ENCODE measurements at regions not wholly inside any gene's neighbourhood (a gene's known extent, or its start where the extent isn't known, plus 50 kb on each side); places are given as distances from the start of the nearest gene placed in this dataset.
A peak's percentile ranks its signal among the peaks of the same experiment; 100 is the strongest.
"Not testable (repeated sequence)": the region's sequence is repeated elsewhere in the genome, so short reads cannot be mapped to it uniquely, and the experiment has no call there.

DNA sequence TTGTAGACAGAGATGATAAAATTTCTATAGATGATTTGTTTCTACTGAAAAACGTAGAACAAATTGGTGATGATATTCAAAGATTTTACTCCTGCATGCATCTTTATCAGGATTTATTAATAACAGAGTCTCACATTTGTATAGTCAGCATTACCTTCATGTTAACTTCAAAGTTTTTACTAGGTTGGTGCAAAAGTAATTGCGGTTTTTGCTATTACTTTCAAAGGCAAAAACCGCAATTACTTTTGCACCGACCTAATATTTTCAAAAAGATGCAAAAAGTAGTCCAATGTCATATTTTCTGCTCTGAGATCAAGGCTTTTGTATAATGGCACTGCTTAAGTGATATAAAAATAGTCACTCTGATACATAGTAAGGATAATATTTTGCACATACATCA lies 536.4 kb upstream of the ADGRL3 start:
- DNase-seq (ENCODE audit: low read depth): no peak

DNA sequence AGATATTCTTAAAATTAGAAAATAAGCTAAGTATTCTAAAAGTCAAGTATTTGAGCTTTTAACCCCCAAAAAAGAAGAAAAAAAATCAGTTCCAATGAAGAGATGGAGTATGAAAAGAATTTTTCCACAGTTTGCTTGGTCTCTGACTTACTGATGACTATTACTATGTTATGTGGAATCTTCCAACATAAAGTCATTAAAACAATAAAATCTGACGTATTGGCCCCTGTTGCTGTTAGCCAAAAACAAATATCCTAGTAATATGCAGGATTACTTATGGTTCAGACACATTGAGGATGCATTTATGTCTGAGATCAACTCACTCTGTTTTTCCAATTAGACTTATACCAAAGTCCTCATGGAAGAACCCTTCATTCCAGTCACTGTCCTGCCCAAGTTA lies 517.2 kb upstream of the ADGRL3 start:
- no peak for DNase-seq (ENCODE audit: low read depth)

DNA sequence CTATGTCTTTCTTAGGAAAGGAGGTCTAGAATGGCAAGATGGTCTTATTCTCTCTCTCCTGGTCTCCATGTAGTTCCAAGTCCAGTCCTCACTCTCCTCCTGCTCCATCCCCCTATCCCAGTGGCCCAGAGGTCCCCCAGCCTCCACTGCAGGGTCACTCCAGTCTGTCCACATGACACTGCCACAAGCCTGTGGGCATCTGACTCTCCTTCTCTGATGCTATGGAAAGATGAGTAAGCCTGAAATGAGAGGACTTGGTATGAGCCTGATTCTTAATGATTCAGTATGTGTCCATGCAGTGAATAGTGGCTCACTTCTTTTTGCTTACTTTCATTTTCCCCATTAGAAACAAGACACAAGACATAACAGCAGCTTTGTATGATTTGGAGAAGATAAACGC lies 516.8 kb upstream of the ADGRL3 start:
- DNase-seq (ENCODE audit: low read depth): peak; percentile 53

DNA sequence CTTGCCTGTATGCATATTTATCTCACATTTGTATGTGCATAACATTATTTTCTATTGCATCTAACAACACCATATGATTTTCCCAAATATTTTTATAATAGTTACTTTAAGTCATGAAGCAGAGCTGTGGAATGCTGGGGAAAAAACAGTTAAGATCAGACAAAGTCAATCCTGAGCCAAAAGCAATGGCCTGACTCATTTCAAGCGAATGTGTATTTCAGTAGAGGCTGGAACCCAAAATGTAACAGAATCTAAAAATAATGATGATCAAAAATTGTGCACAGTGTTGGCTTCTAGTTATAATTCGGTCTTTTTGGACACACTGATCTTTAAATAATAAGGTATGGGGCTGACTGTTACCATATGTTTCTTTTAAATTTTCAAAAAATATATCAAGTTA lies 516.2 kb upstream of the ADGRL3 start:
- DNase-seq (ENCODE audit: low read depth): peak; percentile 64

DNA sequence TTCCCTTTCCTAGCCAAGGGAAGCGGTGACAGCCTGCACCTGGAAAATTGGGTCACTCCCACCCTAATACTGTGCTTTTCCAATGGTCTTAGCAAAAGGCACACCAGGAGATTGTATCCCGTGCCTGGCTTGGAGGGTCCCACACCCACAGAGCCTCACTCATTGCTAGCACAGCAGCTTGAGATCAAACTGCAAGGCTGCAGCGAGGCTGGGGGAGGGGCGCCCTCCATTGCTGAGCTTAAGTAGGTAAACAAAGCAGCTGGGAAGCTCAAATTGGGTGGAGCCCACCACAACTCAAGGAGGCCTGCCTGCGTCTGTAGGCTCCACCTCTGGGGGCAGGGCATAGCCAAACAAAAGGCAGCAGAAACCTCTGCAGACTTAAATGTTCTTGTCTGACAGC lies 504.1 kb upstream of the ADGRL3 start:
- not testable (repeated sequence) for DNase-seq (ENCODE audit: low read depth)

DNA sequence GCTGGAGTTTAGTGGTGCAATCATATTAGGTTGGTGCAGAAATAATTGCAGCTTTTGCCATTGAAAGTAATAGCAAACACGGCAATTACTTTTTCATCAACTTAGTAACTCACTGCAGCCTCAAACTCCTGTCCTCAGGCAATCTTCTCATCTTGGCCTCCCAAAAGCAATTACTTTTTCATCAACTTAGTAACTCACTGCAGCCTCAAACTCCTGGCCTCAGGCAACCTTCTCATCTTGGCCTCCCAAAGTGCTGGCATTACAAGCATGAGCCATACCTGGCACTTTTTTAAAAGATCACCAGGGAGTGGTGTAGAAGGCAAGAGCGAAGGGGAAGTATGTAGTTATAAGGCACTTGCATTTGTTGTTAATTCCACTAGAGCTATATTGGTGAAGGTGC lies 491.1 kb upstream of the ADGRL3 start:
- no peak for DNase-seq (ENCODE audit: low read depth)

DNA sequence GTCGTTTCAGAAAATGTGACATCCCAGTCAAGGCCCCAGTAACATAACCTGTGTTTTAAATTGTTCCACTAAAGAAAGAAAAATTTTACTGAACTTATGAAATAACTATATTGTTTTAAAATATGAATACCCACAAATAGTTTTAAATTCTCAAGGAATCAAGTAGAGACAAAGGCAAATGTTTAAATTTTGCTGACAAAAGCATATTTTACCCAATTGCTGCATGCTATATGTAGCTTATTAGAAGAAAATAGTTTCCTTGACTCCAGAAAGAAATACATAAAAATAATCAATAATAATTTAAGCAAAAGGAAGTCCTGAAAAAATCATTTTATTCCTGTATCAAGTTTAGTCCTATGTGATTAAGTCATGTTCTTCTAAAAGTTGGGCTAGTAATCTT lies 481.3 kb upstream of the ADGRL3 start:
- DNase-seq (ENCODE audit: low read depth): no peak

DNA sequence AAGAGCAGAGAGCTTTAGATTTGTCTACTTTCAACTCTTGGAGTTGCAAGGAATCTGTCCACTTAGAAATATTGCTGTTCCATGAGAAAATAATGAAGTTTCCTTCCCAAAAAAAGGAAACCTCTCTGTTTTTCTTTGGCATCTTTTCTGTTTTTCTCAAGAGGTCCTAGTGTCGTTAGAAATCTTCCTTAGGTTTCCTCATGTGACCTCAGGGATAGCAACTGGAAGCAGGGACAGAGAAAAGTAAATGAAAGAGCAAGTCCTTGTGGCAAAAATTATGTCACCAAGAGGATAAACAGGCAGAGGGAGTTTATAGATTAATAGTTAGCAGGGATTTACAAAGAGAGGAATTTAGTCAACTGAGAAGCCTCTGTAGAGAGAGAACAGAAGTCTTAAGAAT lies 478.4 kb upstream of the ADGRL3 start:
- DNase-seq (ENCODE audit: low read depth): no peak

DNA sequence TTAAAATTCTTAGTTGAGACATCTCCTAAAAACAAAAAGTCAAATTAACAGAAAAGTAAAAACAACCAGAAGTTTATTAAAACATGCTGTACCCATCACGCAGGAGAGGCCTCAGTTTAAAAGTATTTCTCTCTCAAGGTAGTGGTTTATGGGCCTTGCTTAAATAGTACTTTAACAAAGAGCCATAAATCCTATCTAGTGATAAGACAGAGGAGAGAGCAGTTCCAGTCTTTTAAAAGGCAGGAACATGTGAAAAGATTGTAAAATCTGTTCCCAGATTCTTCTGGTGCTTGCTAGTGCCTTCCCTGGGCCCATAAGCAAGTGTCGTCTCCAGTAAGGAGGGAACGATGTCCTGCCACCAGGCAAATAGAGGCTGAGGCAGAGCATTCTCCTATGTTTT lies 476.3 kb upstream of the ADGRL3 start:
- no peak for DNase-seq (ENCODE audit: low read depth)

DNA sequence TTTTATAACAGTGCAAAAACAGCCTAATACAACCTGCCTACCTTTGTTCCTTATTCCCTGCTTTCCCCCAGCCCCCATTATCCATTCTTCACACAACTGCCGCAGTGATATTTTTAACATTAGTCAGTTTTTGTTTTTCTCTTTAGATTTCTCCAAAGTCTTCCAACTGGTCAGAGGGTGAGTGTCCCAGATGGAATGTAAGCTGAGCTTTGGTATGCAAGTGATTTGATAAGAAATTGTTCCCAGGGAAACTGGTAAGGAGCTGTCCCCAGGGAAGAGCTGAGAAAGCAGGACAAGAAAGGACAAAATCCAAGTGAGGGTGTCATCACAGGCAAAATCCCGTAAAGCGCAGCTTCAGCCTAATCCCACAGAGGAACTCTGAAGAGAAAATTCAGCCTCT lies 475.5 kb upstream of the ADGRL3 start:
- DNase-seq (ENCODE audit: low read depth): peak; percentile 43

DNA sequence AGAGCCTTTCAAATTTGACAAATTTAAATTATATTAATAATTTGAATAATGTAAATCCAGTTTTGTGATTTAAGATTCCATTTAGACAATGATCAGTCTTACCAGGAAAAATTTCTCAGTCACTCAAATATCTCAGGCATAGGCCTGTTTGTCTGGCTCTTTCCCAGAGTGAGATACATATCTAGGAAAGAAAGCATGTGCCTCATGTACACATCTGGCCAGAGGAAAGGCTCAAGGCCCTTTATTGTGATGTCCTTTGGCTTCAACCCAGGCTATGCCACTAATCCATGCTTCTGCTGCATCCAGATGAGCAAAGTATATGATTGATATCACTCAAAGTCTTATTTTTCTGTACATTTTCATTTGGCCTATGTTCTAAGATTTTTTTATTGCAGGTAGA lies 473.3 kb upstream of the ADGRL3 start:
- DNase-seq (ENCODE audit: low read depth): no peak

DNA sequence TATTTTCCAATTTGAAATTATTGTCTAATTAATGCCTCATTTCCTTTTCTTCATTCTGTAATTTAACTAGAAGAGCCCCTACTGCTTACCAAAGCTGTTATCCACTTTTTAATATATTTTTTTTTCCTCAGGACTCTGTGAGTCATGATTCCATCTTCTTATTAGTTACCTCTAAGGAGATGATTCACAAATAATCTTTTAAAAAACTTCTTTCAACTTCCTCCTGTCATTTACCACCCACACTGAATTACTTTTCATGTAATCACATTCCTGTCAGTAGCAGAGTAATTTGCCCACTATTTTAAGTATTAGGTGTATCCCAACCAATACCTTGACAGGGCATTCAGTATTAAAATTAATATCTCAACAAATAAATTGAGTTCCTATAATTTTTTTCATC lies 470.9 kb upstream of the ADGRL3 start:
- no peak for DNase-seq (ENCODE audit: low read depth)

DNA sequence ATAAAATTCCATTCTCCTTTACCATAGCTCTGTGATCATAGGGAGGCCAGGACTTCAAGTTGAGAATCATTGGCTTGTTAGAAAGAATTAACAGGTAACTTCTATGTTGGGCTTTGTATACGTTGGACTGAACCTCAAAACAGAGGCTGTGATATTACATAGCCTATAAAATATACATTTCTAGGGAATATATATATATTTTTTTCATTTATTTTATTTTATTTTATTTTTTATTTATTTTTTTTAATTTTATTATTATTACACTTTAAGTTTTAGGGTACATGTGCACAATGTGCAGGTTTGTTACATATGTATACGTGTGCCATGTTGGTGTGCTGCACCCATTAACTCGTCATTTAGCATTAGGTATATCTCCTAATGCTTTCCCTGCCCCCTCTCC lies 470.4 kb upstream of the ADGRL3 start:
- not testable (repeated sequence) for DNase-seq (ENCODE audit: low read depth)

DNA sequence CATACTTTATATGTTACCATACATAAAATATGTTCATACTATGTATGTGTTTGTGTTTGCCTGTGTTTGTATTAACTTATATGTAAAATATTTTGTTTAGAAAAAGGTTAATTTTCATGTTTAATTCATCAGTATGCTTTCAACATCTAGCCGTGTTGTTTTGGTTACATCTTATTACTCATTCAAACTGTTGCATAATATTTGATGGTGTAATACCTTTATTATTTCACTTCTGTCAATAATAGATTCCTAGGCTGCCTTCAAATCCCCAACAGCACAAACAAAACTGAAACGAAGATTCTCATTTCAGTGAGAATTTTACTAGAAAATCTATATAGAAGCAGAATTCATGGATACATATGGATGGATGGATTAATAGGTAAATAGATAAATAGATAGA lies 462.3 kb upstream of the ADGRL3 start:
- peak; percentile 23 for DNase-seq (ENCODE audit: low read depth)

DNA sequence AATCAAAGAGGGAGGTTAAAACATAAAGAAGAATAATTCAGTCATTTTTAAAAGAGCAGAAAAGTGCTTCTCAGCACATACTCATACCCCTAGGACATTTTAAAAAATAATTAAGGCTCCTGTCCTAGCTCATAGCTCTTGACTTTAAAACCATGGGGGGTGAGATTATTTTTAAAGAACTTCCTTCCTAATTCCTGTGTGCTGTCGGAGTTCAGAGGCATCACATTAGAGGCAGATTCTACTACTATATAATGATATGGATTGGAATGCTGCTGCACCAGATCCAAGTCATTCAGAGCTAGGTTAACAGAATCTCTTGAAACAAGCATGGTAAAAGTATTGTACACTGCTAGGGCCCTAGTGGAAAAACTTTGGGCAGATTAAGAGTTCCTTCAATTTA lies 456.5 kb upstream of the ADGRL3 start:
- DNase-seq (ENCODE audit: low read depth): no peak

DNA sequence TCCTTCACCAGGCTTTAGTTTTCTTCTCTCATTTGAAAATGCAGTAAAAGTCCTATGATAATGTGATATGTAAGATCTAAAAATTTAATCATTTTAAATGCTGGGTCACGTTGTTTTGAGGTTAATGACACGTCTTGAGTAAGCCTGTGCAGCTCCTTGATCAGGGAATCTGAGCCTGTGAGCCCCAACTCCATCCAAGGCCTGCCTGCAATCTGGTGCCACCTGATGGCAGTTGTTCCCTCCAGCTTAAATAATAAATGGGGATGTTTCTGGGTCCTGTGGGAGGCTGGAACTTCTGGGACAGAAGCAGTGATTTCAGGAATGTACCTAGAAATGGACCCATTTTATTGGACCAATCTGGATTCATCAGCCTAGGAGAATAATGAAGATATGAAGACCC lies 455.4 kb upstream of the ADGRL3 start:
- DNase-seq (ENCODE audit: low read depth): no peak

DNA sequence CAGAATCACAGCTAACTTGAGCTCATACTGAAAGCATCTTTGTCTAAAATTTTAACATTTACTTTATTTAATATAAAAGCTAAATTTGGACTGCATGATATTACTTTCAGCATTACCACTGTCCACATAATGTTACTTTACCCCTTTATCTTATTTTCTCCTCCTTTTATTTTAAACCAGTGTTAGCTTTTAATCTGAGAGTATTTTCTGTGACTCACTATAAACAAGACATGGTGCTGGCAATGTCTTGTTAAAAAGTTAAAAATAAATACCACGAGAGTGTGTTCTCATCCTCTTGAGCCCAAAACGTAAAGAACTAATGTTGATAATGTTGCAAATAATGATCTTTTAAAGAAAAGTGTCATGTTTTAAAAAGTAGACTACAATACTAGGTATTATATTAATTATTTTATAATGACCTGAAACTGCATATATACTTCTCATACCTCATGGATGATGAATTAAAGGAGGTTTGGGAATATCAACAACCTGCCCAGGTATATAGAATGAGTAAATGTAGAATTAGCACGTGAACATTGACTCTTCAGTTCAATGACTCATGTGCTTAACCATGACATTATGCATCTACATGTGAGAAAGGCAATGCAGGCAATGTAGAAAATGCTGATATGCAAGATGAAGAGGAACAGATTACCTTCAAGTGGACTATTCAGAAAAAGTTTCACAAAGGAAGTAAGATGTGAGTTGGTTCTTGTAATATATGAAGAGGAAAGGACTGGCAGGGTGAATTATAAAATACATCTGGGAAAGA lies 454.1 kb upstream of the ADGRL3 start:
- no peak for DNase-seq (ENCODE audit: low read depth)

DNA sequence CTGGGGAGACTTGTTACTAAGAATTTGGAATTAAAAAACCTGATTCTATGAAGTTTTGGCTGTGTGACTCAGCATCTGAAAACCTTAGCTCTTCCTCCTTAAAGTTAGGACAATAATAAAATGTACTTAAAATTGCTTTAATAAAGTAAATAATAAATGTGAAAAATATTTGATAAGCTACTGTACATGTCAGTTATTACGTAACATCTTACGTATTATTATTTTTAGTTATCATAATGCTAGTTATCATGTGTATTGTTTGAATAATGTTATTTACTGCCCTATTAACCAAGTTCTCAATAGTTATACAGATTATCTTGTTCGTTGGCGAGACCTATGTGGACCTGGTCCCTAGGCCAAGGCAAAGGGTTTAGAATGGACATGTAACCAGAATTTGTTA lies 449.2 kb upstream of the ADGRL3 start:
- DNase-seq (ENCODE audit: low read depth): no peak

DNA sequence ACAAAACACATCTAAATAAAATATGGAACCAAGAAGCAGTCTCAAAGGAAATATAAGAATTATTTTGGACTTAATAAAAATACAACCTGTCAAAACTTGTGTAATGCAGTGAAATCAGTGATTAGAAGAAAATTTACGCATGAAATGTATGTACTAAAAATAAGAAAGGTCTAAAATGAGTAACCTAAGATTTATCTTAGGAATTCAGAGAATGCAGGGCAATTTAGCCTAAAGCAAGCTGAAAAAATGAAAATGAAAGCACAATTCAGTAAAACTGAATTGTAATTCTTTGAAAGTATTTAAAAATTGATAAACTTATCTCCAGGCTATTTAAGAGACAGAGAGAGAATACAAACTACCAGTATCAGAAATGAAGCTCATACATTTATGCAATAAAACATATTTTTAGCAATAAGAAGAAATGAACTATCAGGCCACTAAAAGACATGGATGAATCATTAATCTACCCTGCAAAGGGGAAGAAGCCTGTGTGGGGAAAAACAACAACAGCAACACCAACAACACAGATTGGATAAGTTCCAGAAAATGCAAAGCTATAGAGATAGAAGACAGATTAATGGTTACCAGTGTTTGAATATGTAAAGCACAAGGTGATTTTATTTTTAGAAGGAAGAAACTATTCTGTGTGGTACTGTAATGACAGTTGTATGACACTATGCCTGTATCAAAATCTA lies 442.0 kb upstream of the ADGRL3 start:
- no peak for DNase-seq (ENCODE audit: low read depth)

DNA sequence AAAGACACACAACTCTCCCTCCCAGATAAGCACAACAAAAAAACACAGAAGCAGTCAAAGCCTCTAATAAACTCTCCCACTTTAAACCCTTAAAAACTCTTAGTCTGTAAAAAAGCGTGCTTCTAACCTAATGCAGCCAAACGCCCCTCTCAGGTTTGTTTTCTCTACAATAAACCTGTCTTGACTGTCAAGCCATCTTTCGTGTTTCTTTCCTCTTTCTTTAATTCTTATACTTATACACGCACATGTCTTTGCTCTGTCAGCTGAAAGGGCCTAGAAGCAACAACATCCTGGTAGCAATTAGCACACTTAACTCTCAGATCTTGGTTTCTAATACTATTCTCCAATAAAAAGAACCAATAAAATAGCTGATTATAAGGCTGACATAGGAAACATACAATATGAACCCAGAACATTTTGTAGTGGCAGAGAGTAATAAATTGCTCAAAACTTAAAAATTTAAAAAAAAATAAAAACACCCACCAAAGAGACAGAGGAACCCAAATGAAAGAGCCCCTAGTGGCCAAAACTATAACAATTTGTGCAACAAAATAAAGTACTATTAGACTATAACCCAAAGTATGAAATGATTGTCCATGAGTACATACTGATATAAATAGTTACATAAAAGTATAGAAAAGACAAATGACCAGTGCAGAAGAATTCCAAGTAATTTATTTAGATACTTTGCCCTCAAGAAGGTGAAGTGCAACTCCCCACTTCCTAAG lies 440.4 kb upstream of the ADGRL3 start:
- DNase-seq (ENCODE audit: low read depth): no peak

DNA sequence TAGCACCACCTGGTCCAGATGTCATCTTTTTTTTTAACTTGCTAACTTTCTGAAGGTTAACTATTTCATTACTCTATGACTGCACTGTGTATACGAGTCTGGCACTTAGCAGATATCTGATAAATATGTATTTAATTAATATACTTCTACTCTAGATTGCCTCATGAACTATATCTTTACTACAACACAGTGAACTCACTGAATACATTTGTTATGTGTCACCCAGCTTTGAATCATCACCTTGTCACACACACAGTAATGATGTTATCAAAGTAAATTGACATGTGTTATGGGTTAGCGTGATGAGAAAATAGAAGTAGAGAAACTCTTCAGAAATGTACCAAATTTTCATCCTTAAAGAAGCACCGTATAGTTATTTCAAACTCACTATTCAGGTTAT lies 419.3 kb upstream of the ADGRL3 start:
- DNase-seq (ENCODE audit: low read depth): no peak

DNA sequence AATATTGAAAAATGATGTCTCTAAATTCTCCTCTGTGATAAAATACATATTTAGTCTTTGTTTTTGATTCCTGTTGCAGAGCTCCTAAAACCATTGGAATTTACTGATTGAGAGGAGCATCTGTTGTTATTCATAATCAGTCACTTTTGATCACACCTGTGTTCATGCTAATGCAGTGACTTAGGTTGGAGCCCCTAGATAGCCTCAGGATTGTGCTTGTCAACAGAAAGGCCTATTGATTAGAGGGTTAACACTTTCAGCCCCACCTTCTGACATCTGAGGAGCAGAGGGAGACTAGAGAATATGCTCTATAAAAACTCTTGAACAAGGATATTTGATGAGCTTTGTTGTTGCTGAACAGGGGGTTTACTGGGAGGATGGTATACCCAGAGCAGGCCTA lies 409.5 kb upstream of the ADGRL3 start:
- DNase-seq (ENCODE audit: low read depth): no peak

DNA sequence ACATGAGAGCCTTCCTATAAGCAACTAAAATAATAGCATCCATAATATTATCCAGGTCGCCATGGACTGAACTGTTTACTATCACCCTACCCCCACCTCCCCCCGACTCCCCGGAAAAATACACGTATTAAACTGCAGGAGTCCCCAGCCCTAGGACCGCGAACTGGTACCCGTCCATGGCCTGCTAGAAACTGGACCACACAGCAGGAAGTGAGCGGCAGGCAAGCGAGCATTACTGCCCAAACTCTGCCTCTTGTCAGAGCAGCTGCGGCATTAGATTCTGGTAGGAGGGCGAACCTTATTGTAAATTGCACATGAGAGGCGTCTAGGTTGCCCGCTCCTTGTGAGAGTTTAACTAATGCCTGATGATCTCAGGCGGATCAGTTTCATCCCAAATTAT lies 405.8 kb upstream of the ADGRL3 start:
- DNase-seq (ENCODE audit: low read depth): no peak

Data from fibroblast of the conjunctiva (primary cell).